H9 (cell line): ENCODE measurements at regions not wholly inside any gene's neighbourhood (a gene's known extent, or its start where the extent isn't known, plus 50 kb on each side); places are given as distances from the start of the nearest gene placed in this dataset.

Source experiments
- DNase-seq: peaks from one replicate; pipeline ENCODE4 v3.0.0-alpha.2; 2017
- H2AFZ ChIP-seq: one replicate; pipeline ENCODE4 v1.6.1; 2013; ENCODE audit warnings: mild to moderate bottlenecking, low read length, control low read depth, moderate library complexity
- H2AK5ac ChIP-seq: 2 replicates; pipeline ENCODE4 v1.6.1; 2013; ENCODE audit warnings: low read length, control low read depth, mixed read lengths; ENCODE audit not compliant: insufficient read length
- H2BK120ac ChIP-seq: one replicate; pipeline ENCODE4 v1.6.1; 2013; ENCODE audit warnings: low read depth, mild to moderate bottlenecking, low read length, control low read depth, inconsistent platforms; ENCODE audit not compliant: poor library complexity, severe bottlenecking
- H2BK12ac ChIP-seq: 2 replicates; pipeline ENCODE4 v1.6.1; 2013; ENCODE audit warnings: low read length, control low read depth, mixed read lengths, low read depth; ENCODE audit not compliant: insufficient read length
- H2BK15ac ChIP-seq: 2 replicates; pipeline ENCODE4 v1.6.1; 2013; ENCODE audit warnings: low read depth, low read length, control low read depth
- H2BK20ac ChIP-seq: one replicate; pipeline ENCODE4 v1.6.1; 2013; ENCODE audit warnings: low read depth, mild to moderate bottlenecking, low read length, control low read depth, inconsistent platforms; ENCODE audit not compliant: poor library complexity, severe bottlenecking
- H2BK5ac ChIP-seq: 2 replicates; pipeline ENCODE4 v1.6.1; 2013; ENCODE audit warnings: low read length, control low read depth, mixed read lengths; ENCODE audit not compliant: insufficient read length
- H3K14ac ChIP-seq: 2 replicates; pipeline ENCODE4 v1.6.1; 2013; ENCODE audit warnings: low read length, control low read depth; ENCODE audit not compliant: insufficient read depth
- H3K18ac ChIP-seq: 2 replicates; pipeline ENCODE4 v1.6.1; 2013; ENCODE audit warnings: low read depth, mild to moderate bottlenecking, mixed read lengths, low read length, control low read depth; ENCODE audit not compliant: insufficient read length
- H3K23ac ChIP-seq: 2 replicates; pipeline ENCODE4 v1.6.1; 2013; ENCODE audit warnings: low read length, control low read depth, mixed read lengths, low read depth; ENCODE audit not compliant: insufficient read length
- H3K23me2 ChIP-seq: 2 replicates; pipeline ENCODE4 v1.6.1; 2013; ENCODE audit warnings: low read depth, mild to moderate bottlenecking, mixed read lengths, low read length, control low read depth; ENCODE audit not compliant: insufficient read length, poor library complexity, severe bottlenecking
- H3K27ac ChIP-seq: 2 replicates; pipeline ENCODE4 v1.5.1; 2013; ENCODE audit warnings: low read length, control low read depth, mixed read lengths, low read depth; ENCODE audit not compliant: insufficient read length
- H3K27me3 ChIP-seq: 2 replicates; pipeline ENCODE4 v1.6.1; 2013; ENCODE audit warnings: low read length, control low read depth, inconsistent platforms; ENCODE audit not compliant: insufficient read depth
- H3K4ac ChIP-seq: 2 replicates; pipeline ENCODE4 v1.6.1; 2013; ENCODE audit warnings: low read depth, mild to moderate bottlenecking, control low read depth, inconsistent platforms, low read length, moderate library complexity
- H3K4me1 ChIP-seq: 2 replicates; pipeline ENCODE4 v1.6.1; 2013; ENCODE audit warnings: low read length, control low read depth, inconsistent platforms; ENCODE audit not compliant: insufficient read depth
- H3K4me2 ChIP-seq: 2 replicates; pipeline ENCODE4 v1.6.1; 2013; ENCODE audit warnings: low read length, control low read depth, mixed read lengths; ENCODE audit not compliant: insufficient read length, insufficient read depth
- H3K56ac ChIP-seq: 2 replicates; pipeline ENCODE4 v1.6.1; 2013; ENCODE audit warnings: low read depth, mild to moderate bottlenecking, mixed read lengths, low read length, control low read depth; ENCODE audit not compliant: insufficient read length
- H3K79me1 ChIP-seq: 2 replicates; pipeline ENCODE4 v1.6.1; 2013; ENCODE audit warnings: low read depth, mild to moderate bottlenecking, moderate library complexity, low read length, control low read depth, inconsistent platforms; ENCODE audit not compliant: insufficient read depth, poor library complexity, severe bottlenecking
- H3K79me2 ChIP-seq: 2 replicates; pipeline ENCODE4 v1.6.1; 2013; ENCODE audit warnings: low read length, control low read depth, inconsistent platforms; ENCODE audit not compliant: insufficient read depth
- H3K9ac ChIP-seq: 2 replicates; pipeline ENCODE4 v1.6.1; 2013; ENCODE audit warnings: low read length, control low read depth, mixed read lengths; ENCODE audit not compliant: insufficient read length; ENCODE audit errors: extremely low read depth
- H3K9me3 ChIP-seq: one replicate; pipeline ENCODE4 v1.6.1; 2013; ENCODE audit warnings: low read depth, low read length, inconsistent platforms; ENCODE audit not compliant: control insufficient read depth
- H3T11ph ChIP-seq: one replicate; pipeline ENCODE4 v1.6.1; 2013; ENCODE audit warnings: mild to moderate bottlenecking, low read length, control low read depth, inconsistent platforms
- H4K20me1 ChIP-seq: one replicate; pipeline ENCODE4 v1.6.1; 2013; ENCODE audit not compliant: control insufficient read depth, insufficient read length, insufficient read depth
- H4K5ac ChIP-seq: 2 replicates; pipeline ENCODE4 v1.6.1; 2013; ENCODE audit warnings: low read depth, mild to moderate bottlenecking, mixed read lengths, low read length, control low read depth; ENCODE audit not compliant: insufficient read length
- H4K8ac ChIP-seq: replicated peaks from 2 replicates; pipeline ENCODE4 v1.6.1; 2013; ENCODE audit warnings: low read length, control low read depth, mixed read lengths, low read depth; ENCODE audit not compliant: insufficient read length
- H4K91ac ChIP-seq: 2 replicates; pipeline ENCODE4 v1.6.1; 2013; ENCODE audit warnings: low read depth, mild to moderate bottlenecking, moderate library complexity, mixed read lengths, low read length, control low read depth; ENCODE audit not compliant: insufficient read length
- H3K27ac Mint-ChIP-seq, 3 experiments: 2 replicates in 2 of 3; 3 replicates in 1 of 3; pipeline ENCODE4 v1.8.0; 2020 to 2021; ENCODE audit warnings: mixed read lengths in 3 of 3, mild to moderate bottlenecking in 1 of 3, moderate library complexity in 1 of 3
- H3K27me3 Mint-ChIP-seq: 2 replicates; pipeline ENCODE4 v1.8.0; 2021; ENCODE audit warnings: low read depth, mild to moderate bottlenecking, moderate library complexity, mixed read lengths
- H3K36me3 Mint-ChIP-seq, 3 experiments: 2 replicates in 2 of 3; 3 replicates in 1 of 3; pipeline ENCODE4 v1.8.0; 2020 to 2021; ENCODE audit warnings: low read depth in 3 of 3, mixed read lengths in 3 of 3; ENCODE audit not compliant: insufficient read depth in 1 of 3
- H3K4me1 Mint-ChIP-seq, 2 experiments: 2 replicates each; pipeline ENCODE4 v1.8.0; 2020; ENCODE audit warnings: mixed read lengths in 2 of 2
- H3K4me3 Mint-ChIP-seq, 2 experiments: 2 replicates in 1 of 2; 3 replicates in 1 of 2; pipeline ENCODE4 v1.8.0; 2020 to 2021; ENCODE audit warnings: mild to moderate bottlenecking in 2 of 2, mixed read lengths in 2 of 2, moderate library complexity in 1 of 2
- H3K9me3 Mint-ChIP-seq, 2 experiments: 2 replicates in 1 of 2; 3 replicates in 1 of 2; pipeline ENCODE4 v1.8.0; 2020; ENCODE audit warnings: mild to moderate bottlenecking in 2 of 2, mixed read lengths in 2 of 2, moderate library complexity in 1 of 2
- CTCF ChIP-seq: fragments of 200-600 bp; sonication (generic); conservative IDR thresholded peaks from 3 replicates; pipeline ENCODE4 v1.8.0; 2021; ENCODE audit warnings: antibody characterized with exemption, mild to moderate bottlenecking
- WGBS: extraction: QIAGEN DNeasy Blood & Tissue Kit; methylation state at CpG from one replicate; pipeline ENCODE4 v1.1.7; 2013; ENCODE audit warnings: missing lambda C conversion rate, low lambda C conversion rate, mixed read lengths; ENCODE audit not compliant: insufficient read length; ENCODE audit errors: extremely low coverage; 5-methylcytosine and 5-hydroxymethylcytosine counted together

- H2BK12ac ChIP-seq: no peak overlapping the region
- Mint-ChIP-seq H3K27ac (no peak overlapping the region), H3K4me1 (peaks cover 5% of the 10 kb centered on the region in 2 experiments), H3K9me3 (no peaks in the 10 kb centered on the region; a peak in 2 of 5 replicates), H3K36me3 (no peaks in the 10 kb centered on the region; a peak in 1 of 7 replicates), H3K4me3 (no peak overlapping the region), H3K27me3 (no peaks in the 10 kb centered on the region)
- no peak overlapping the region for H3K23ac ChIP-seq
- H3K23me2 ChIP-seq: no peaks in the 10 kb centered on the region
- WGBS: no CpG with 5 or more reads among the region's 6 CpGs
- no peak overlapping the region for H3K27ac ChIP-seq
- H4K91ac ChIP-seq: no peak overlapping the region
- no peak overlapping the region for H3K56ac ChIP-seq
- H4K8ac ChIP-seq: no peak overlapping the region
- H3K9me3 ChIP-seq: no peaks in the 10 kb centered on the region
- no peak overlapping the region for H2BK120ac ChIP-seq
- H2AK5ac ChIP-seq: no peak overlapping the region
- no peaks in the 10 kb centered on the region for H3K27me3 ChIP-seq
- H3T11ph ChIP-seq: no peak overlapping the region
- H3K4me1 ChIP-seq: no peaks in the 10 kb centered on the region
- H4K5ac ChIP-seq: no peak overlapping the region
- no peak for TF ChIP-seq CTCF
- no peak overlapping the region for H3K4ac ChIP-seq
- H3K18ac ChIP-seq: no peak overlapping the region
- no peaks in the 10 kb centered on the region for H3K79me1 ChIP-seq
- no peak overlapping the region for H2BK5ac ChIP-seq
- H2AFZ ChIP-seq: no peak overlapping the region
- H2BK20ac ChIP-seq: no peak overlapping the region
- no peak overlapping the region for H3K9ac ChIP-seq
- H2BK15ac ChIP-seq: no peak overlapping the region
- no peak for DNase-seq
- no peaks in the 10 kb centered on the region for H3K79me2 ChIP-seq
- no peak overlapping the region for H3K4me2 ChIP-seq
- no peaks in the 10 kb centered on the region for H4K20me1 ChIP-seq
- H3K14ac ChIP-seq: no peak overlapping the region
Observed at GRCh38 chr16:79361132-79361751, 239.3 kb downstream of the MAF start.
